Astrocyte of the cerebellum (primary cell): ENCODE measurements at regions not wholly inside any gene's neighbourhood (a gene's known extent, or its start where the extent isn't known, plus 50 kb on each side); places are given as distances from the start of the nearest gene placed in this dataset.

Experiments used
- DNase-seq: peaks from one replicate; pipeline ENCODE4 v3.0.0-alpha.2; 2011; ENCODE audit warnings: low read depth
- H3K4me3 ChIP-seq: 2 replicates; pipeline ENCODE4 v1.5.1; 2011; ENCODE audit warnings: mild to moderate bottlenecking, low read depth, low read length, moderate library complexity
- CTCF ChIP-seq: IDR thresholded peaks from 2 replicates; pipeline ENCODE4 v1.5.1; 2012; ENCODE audit warnings: low read length, low read depth, moderate library complexity, mild to moderate bottlenecking; ENCODE audit errors: missing control alignments
- in situ Hi-C: cut with HindIII; loops from 2 replicates; pipeline ENCODE4 v1.10.0; 2017; ENCODE audit warnings: low sequenced_read_pairs

- H3K4me3 ChIP-seq: no peak overlapping the region
- in situ Hi-C loops: no loop called here
- DNase-seq: no peak
- TF ChIP-seq CTCF: no peak
Measured at GRCh38 chr2:58483307-58483706, 242.2 kb upstream of the FANCL start.

GRCh38 chr2:58481670-58482069, 240.5 kb upstream of the FANCL start:
- in situ Hi-C loops: no loop called here
- TF ChIP-seq CTCF: no peak
- H3K4me3 ChIP-seq: no peak overlapping the region
- DNase-seq: no peak

- in situ Hi-C loops: no loop called here
- H3K4me3 ChIP-seq: no peak overlapping the region
- TF ChIP-seq CTCF: no peak
- DNase-seq: no peak
Measured at GRCh38 chr2:58480141-58480540, 239.0 kb upstream of the FANCL start.

GRCh38 chr2:58479535-58480140, 238.5 kb upstream of the FANCL start:
- no peak for DNase-seq
- in situ Hi-C loops: no loop called here
- TF ChIP-seq CTCF: no peak
- no peak overlapping the region for H3K4me3 ChIP-seq

GRCh38 chr2:58476556-58476955, 235.4 kb upstream of the FANCL start:
- TF ChIP-seq CTCF: no peak

GRCh38 chr2:58475756-58476155, 234.6 kb upstream of the FANCL start:
- TF ChIP-seq CTCF: no peak
- DNase-seq: no peak
- no peak overlapping the region for H3K4me3 ChIP-seq
- in situ Hi-C loops: no loop called here

More at GRCh38 chr2:58476556-58476955, 235.4 kb upstream of the FANCL start:
- in situ Hi-C loops: no loop called here
- DNase-seq: no peak
- H3K4me3 ChIP-seq: no peak overlapping the region
